HCT116 (cell line): ENCODE measurements at regions not wholly inside any gene's neighbourhood (a gene's known extent, or its start where the extent isn't known, plus 50 kb on each side); places are given as distances from the start of the nearest gene placed in this dataset.

ENCODE experiments used
- ATAC-seq: fragments of 200-7000 bp; cut with Tn5 transposase; 2 replicates; pipeline ENCODE4 v1.9.1; 2020; ENCODE audit warnings: mild to moderate bottlenecking, moderate library complexity
- BruUV-seq: library from RNA; stranded (reverse); fragments of 400-500 nt; replicated peaks from 2 replicates; lab custom pipeline; 2021; lab: Mats Ljungman, UMichigan
- CTCF ChIA-PET: fragments of 300-600 bp; sonication (Branson Sonifier 250); formaldehyde crosslinking; loops from one replicate; lab custom pipeline; 2021; ENCODE audit warnings: antibody characterized with exemption; lab: Charles Lee
- POLR2A ChIA-PET: fragments of 300-600, 350-600 bp; sonication (Branson Sonifier 250); formaldehyde crosslinking; loops from one replicate; lab custom pipeline; 2021; ENCODE audit warnings: antibody characterized with exemption; lab: Charles Lee
- RAD21 ChIA-PET, 2 experiments: fragments of 300-600 bp; sonication (Branson Sonifier 250); formaldehyde crosslinking; loops; one replicate each; lab custom pipeline; 2023; ENCODE audit warnings: low total read pairs in 2 of 2; ENCODE audit not compliant: uncharacterized antibody in 2 of 2, unreplicated experiment in 2 of 2, low non-redundant PET in 1 of 2; lab: Charles Lee
- DNase-seq: peaks from one replicate; pipeline ENCODE4 v3.0.0-alpha.2; 2010; ENCODE audit warnings: low read depth, low spot score
- H2AFZ ChIP-seq: fragments of 200-600 bp; shearing (Covaris generic), sonication (generic); 2 replicates; pipeline ENCODE4 v1.6.1; 2017; ENCODE audit warnings: low read depth, mixed run types, mixed read lengths, antibody characterized with exemption, low read length; ENCODE audit not compliant: poor library complexity, severe bottlenecking
- H3K27ac ChIP-seq: 2 replicates; pipeline ENCODE4 v1.5.1; 2012; ENCODE audit warnings: low read depth, low read length
- H3K27me3 ChIP-seq: fragments of 200-600 bp; sonication (generic); 2 replicates; pipeline ENCODE4 v1.6.1; 2016; ENCODE audit warnings: mixed run types, low read length, mixed read lengths; ENCODE audit not compliant: insufficient read depth
- H3K36me3 ChIP-seq, 2 experiments: fragments of 200-500 bp in 1 of 2; fragments of 200-600 bp in 1 of 2; sonication (Bioruptor generic) in 1 of 2; sonication (generic) in 1 of 2; 2 replicates each; pipeline versions ENCODE4 v1.5.1 to v1.6.1; 2014 to 2016; ENCODE audit warnings: low read length in 2 of 2, inconsistent platforms in 1 of 2, mixed read lengths in 1 of 2, mixed run types in 1 of 2; ENCODE audit not compliant: insufficient read depth in 2 of 2, control insufficient read depth in 1 of 2
- H3K4me1 ChIP-seq, 2 experiments: fragments of 200-600 bp in 1 of 2; sonication (generic) in 1 of 2; 2 replicates each; pipeline versions ENCODE4 v1.5.1 to v1.6.1; 2012 to 2017; ENCODE audit warnings: low read length in 2 of 2, inconsistent platforms in 1 of 2, mild to moderate bottlenecking in 1 of 2, mixed read lengths in 1 of 2, mixed run types in 1 of 2, moderate library complexity in 1 of 2; ENCODE audit not compliant: insufficient read depth in 2 of 2, control insufficient read depth in 1 of 2
- H3K4me2 ChIP-seq: fragments of 200-600 bp; sonication (generic); 2 replicates; pipeline ENCODE4 v1.6.1; 2017; ENCODE audit warnings: mixed run types, low read length, mixed read lengths
- H3K4me3 ChIP-seq, 2 experiments: fragments of 200-600 bp in 1 of 2; sonication (generic) in 1 of 2; replicated peaks in 1 of 2; 2 replicates each; pipeline ENCODE4 v1.5.1; 2011 to 2016; ENCODE audit warnings: low read length in 2 of 2, control low read depth in 1 of 2, low read depth in 1 of 2, mild to moderate bottlenecking in 1 of 2, mixed read lengths in 1 of 2, mixed run types in 1 of 2
- H3K79me2 ChIP-seq: fragments of 200-600 bp; sonication (generic); 2 replicates; pipeline ENCODE4 v1.6.1; 2017; ENCODE audit warnings: mild to moderate bottlenecking, mixed run types, low read length, moderate library complexity, mixed read lengths; ENCODE audit not compliant: insufficient read depth
- H3K9ac ChIP-seq: fragments of 200-600 bp; sonication (generic); 2 replicates; pipeline ENCODE4 v1.6.1; 2016; ENCODE audit warnings: low read length, mixed read lengths
- H3K9me2 ChIP-seq: fragments of 200-600 bp; sonication (generic), shearing (Covaris generic); 2 replicates; pipeline ENCODE4 v1.6.1; 2017; ENCODE audit warnings: mixed run types, mild to moderate bottlenecking, moderate library complexity; ENCODE audit not compliant: insufficient read depth
- H3K9me3 ChIP-seq, 2 experiments: fragments of 200-500 bp in 1 of 2; fragments of 200-600 bp in 1 of 2; sonication (Bioruptor generic) in 1 of 2; sonication (generic) in 1 of 2; 2 replicates each; pipeline ENCODE4 v1.6.1; 2014 to 2017; ENCODE audit warnings: low read length in 2 of 2, mixed read lengths in 2 of 2, inconsistent platforms in 1 of 2, low read depth in 1 of 2, mild to moderate bottlenecking in 1 of 2, mixed run types in 1 of 2, moderate library complexity in 1 of 2; ENCODE audit not compliant: control insufficient read depth in 1 of 2, insufficient read depth in 1 of 2
- H4K20me1 ChIP-seq: fragments of 200-600 bp; sonication (generic), shearing (Covaris generic); 2 replicates; pipeline ENCODE4 v1.6.1; 2017; ENCODE audit warnings: mixed run types, mild to moderate bottlenecking, moderate library complexity; ENCODE audit not compliant: insufficient read depth
- ATF3 ChIP-seq: IDR thresholded peaks from 2 replicates; pipeline ENCODE4 v1.6.1; 2012
- EGR1 ChIP-seq: IDR thresholded peaks from 2 replicates; pipeline ENCODE4 v1.6.1; 2012; ENCODE audit warnings: low read depth
- EZH2phosphoT487 ChIP-seq: fragments of 200-600 bp; IDR thresholded peaks from 2 replicates; pipeline ENCODE4 v1.6.1; 2018; ENCODE audit warnings: antibody characterized with exemption, borderline replicate concordance
- JUND ChIP-seq: IDR thresholded peaks from 2 replicates; pipeline ENCODE4 v1.6.1; 2012
- MAX ChIP-seq: IDR thresholded peaks from 2 replicates; pipeline ENCODE4 v1.6.1; 2012
- POLR2A ChIP-seq: IDR thresholded peaks from 2 replicates; pipeline ENCODE4 v1.7.0; 2011; ENCODE audit warnings: borderline replicate concordance; ENCODE audit not compliant: insufficient read depth, insufficient read length; ENCODE audit errors: extremely low read depth
- POLR2AphosphoS5 ChIP-seq: IDR thresholded peaks from 2 replicates; pipeline ENCODE4 v1.6.1; 2011; ENCODE audit warnings: mild to moderate bottlenecking, low read depth, low read length, moderate library complexity
- RAD21 ChIP-seq: IDR thresholded peaks from 2 replicates; pipeline ENCODE4 v1.6.1; 2012; ENCODE audit warnings: low read depth, mild to moderate bottlenecking
- REST ChIP-seq: IDR thresholded peaks from 2 replicates; pipeline ENCODE4 v1.6.1; 2012; ENCODE audit warnings: low read depth
- SP1 ChIP-seq: IDR thresholded peaks from 2 replicates; pipeline ENCODE4 v1.6.1; 2012; ENCODE audit warnings: low read depth
- intact Hi-C: fragments of 100-400 bp; cut with micrococcal nuclease; formaldehyde crosslinking; loops from 2 replicates; pipeline ENCODE4 v1.10.0; 2022

- Histone ChIP-seq H3K9me3 (no peaks in the 10 kb centered on the region), H3K27ac (no peak overlapping the region), H3K36me3 (no peaks in the 10 kb centered on the region), H3K9me2 (no peaks in the 10 kb centered on the region), H2AFZ (no peak overlapping the region), H3K79me2 (no peaks in the 10 kb centered on the region), H3K4me1 (no peaks in the 10 kb centered on the region), H3K9ac (no peak overlapping the region), H3K27me3 (no peaks in the 10 kb centered on the region), H4K20me1 (no peaks in the 10 kb centered on the region), H3K4me2 (no peak overlapping the region), H3K4me3 (no peak overlapping the region)
- CTCF ChIA-PET = no interaction called here
- intact Hi-C loops = no loop called here
- DNase-seq (no peak), ATAC-seq (no peak)
- TF ChIP-seq JUND = no peak
- TF ChIP-seq REST = no peak
- TF ChIP-seq MAX = no peak
- no peak for TF ChIP-seq RAD21
- TF ChIP-seq POLR2A = no peak
- no peak for TF ChIP-seq EZH2phosphoT487
- RAD21 ChIA-PET = no interaction called here
- no TSS peak for BruUV-seq
- POLR2A ChIA-PET = no interaction called here
Observed at GRCh38 chr5:86864051-86864450, 246.3 kb downstream of the COX7C start.

- intact Hi-C loops = no loop called here
- Histone ChIP-seq H4K20me1 (no peaks in the 10 kb centered on the region), H3K9ac (no peak overlapping the region), H3K9me3 (no peaks in the 10 kb centered on the region), H3K9me2 (no peaks in the 10 kb centered on the region), H3K4me3 (no peak overlapping the region), H3K27me3 (no peaks in the 10 kb centered on the region), H3K4me1 (no peaks in the 10 kb centered on the region), H3K79me2 (no peaks in the 10 kb centered on the region), H3K36me3 (no peaks in the 10 kb centered on the region), H2AFZ (no peak overlapping the region), H3K27ac (no peak overlapping the region), H3K4me2 (no peak overlapping the region)
- ATAC-seq (no peak), DNase-seq (no peak)
- BruUV-seq = no TSS peak
- CTCF ChIA-PET = no interaction called here
- RAD21 ChIA-PET = no interaction called here
- POLR2A ChIA-PET = no interaction called here
- TF ChIP-seq POLR2AphosphoS5 (no peak), ATF3 (no peak), RAD21 (no peak), EGR1 (no peak), SP1 (no peak), POLR2A (no peak), JUND (no peak)
Observed at GRCh38 chr5:86865256-86865785, 247.6 kb downstream of the COX7C start.
